ENCODE measurements at regions not wholly inside any gene's neighbourhood (a gene's known extent, or its start where the extent isn't known, plus 50 kb on each side); places are given as distances from the start of the nearest gene placed in this dataset.

DNA sequence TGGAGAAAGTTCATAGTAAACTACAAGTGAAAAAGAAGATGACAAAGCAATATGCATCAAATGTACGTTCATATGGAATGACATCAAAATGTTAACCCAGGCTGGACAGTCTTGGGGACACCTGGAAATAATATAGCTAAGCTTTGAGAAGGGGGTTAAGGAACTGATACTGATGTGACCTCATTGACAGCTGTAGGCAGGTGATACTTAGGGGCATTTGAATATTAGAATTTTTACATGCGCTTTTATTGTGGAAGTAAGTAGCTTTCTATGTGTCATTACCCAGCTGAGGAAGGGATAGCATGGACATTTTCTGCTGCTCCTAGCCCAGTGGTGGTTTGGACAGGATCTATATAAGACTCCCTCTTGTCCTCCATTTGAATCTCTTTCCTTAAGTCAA, 299.7 kb downstream of the CWC27 start:
- DNase-seq (ENCODE audit: low read depth, low spot score), result no peak
- no peak overlapping the region for H3K4me3 ChIP-seq (ENCODE audit: low read length)

DNA sequence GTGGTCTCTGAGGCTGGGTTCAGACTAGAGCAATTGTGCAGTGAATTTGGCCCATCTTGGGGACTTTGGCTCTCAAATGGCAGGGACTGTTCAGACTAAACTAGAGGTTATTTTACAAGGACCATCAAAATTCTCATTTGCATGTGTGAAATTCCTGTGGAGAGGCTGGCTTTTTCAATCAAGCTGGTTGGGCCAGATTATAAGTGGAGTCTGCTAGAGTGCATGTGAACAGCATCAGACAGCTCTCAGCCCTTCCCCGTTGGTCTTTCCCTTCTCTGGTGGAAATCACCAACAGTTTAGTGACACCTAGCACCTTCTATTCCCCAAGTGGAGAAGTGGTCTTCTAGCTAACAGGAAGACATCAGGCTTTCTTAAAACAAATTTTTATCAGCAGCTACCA, 301.3 kb downstream of the CWC27 start:
- no peak overlapping the region for H3K4me3 ChIP-seq (ENCODE audit: low read length)
- no peak for DNase-seq (ENCODE audit: low read depth, low spot score)

DNA sequence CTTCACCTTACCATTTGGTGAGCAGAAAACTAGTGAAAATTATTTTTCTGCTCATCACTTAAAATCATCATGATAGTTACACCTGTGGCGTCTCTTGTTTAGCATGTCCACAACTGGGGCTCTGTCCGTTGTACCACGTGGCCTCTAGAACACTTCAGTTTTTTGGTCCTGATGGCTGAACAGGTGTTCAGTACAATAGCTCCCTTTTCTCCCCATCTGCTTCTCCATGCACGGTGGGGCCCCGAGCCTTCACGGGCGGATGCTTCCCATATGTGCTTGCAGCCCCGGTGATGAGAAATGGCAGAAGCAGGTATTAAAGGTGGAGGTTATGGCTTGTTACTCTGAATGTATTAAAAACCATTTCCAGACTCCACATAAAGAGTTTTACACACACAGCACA, 304.1 kb downstream of the CWC27 start:
- no peak for DNase-seq (ENCODE audit: low read depth, low spot score)
- no peak overlapping the region for H3K4me3 ChIP-seq (ENCODE audit: low read length)

DNA sequence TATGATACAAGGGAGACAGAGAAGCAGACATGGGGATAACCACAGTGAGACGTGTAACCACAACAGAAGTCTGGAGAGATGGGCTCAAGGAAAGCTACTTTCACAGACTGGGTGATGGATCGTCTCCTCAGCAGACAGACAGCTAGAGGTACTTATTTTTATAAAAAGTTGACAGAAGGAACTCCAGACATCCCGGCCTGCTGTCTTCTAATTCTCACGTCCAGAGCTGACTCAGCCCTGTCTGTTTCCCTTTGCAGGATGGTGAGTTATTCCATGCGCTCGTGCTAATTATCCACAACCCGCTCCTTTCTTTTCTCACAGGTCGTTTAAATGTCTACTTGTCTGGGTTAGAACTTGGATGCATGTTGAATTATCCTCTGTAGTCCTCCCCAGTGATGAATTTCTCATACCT, 304.5 kb downstream of the CWC27 start:
- no peak overlapping the region for H3K4me3 ChIP-seq (ENCODE audit: low read length)
- DNase-seq (ENCODE audit: low read depth, low spot score), result peak; percentile 12

DNA sequence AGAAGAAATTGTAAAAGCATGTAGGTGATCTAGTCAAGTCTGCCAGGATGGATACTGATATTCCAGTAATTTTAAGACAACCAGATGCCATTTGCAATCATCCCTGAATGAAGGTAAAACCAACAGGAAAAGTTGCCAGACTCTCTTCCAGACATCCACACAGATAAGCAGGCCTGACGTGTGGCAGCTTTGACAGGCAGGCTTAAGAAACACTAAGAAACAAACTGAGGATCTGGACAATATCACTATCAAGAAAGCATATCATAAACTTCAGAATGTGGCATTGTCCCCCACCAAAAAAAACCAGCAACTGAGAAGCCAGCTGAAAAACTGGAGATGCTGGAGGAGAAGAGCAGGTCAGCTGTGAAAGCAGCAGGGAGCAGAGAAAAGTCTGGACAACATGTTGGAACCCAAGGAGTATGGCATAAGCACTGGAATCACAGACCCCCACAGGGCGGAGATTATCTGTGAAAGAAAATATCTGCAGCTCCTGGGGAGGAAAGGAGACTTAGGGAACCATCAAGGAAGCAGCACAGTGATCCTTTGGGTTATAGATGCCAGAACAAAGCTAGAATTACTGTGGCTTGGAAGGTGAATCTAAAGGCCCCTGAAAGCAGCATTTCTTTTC, 307.0 kb downstream of the CWC27 start:
- no peak overlapping the region for H3K4me3 ChIP-seq (ENCODE audit: low read length)
- no peak for DNase-seq (ENCODE audit: low read depth, low spot score)

DNA sequence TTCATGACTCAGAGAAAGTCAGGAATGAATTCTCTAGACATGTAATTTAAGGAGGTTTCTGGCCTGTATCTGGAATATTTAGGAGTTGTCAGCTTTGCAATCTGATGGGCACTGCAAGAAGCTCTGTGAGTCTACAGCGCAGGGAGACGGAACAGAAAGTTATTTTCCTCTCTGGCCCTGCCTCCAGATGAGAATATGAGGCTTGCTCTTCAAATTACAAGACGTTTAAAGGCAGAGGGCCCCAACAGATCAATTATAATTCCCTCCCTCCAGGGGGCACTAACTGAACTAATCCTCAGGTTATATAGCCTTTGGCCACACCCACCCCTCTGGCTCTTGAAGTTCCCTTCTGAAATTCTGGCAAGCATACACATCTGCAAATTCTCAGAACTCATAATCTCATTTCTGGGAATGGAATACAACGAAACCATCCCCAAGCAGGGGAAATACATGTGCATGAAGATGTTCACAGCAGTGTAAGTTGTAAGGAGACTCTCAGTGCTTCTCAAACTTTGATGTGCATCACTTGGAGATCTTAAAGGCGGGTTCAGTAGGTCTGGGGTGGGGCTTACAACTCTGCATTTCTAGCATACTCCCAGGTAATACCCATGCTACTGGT, 307.6 kb downstream of the CWC27 start:
- DNase-seq (ENCODE audit: low read depth, low spot score), result peak; percentile 57
- no peak overlapping the region for H3K4me3 ChIP-seq (ENCODE audit: low read length)

DNA sequence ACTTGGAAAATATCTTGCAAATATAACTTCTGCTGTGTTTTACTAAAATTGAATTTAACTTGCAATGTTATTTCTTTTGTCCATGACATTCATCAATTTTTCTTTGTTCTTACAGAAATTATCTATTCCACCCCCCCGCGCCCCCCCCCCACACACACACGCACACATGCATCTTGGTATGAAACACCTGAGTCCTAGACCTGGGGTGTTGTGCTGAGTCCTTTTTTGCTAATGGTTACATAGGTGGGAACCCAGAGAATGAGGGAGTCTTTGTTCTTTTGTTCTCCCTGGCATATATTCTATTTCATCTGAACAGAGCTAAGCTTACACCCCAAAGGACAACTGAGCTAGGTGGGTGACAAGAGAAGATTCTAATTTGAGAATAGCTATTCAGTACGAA, 308.9 kb downstream of the CWC27 start:
- no peak overlapping the region for H3K4me3 ChIP-seq (ENCODE audit: low read length)
- no peak for DNase-seq (ENCODE audit: low read depth, low spot score)

DNA sequence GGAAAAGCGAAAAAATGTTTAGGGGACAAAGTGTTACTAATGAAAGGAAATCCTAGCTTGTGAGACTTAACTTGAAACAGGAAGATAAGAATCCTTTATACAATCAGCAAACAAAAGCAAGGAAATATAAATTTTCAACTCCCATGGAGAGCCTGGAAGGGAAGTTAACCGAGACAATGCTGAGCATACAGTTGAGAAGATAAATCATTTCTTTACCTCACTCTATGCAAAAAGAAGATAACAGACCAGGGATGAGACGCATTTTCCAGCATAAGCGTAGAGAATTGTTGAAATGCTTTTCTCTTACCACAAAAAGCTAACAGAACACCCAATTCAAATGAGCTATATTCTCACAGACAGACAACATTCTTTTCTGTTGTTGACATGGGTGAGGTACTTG, 309.6 kb downstream of the CWC27 start:
- no peak for DNase-seq (ENCODE audit: low read depth, low spot score)
- no peak overlapping the region for H3K4me3 ChIP-seq (ENCODE audit: low read length)

DNA sequence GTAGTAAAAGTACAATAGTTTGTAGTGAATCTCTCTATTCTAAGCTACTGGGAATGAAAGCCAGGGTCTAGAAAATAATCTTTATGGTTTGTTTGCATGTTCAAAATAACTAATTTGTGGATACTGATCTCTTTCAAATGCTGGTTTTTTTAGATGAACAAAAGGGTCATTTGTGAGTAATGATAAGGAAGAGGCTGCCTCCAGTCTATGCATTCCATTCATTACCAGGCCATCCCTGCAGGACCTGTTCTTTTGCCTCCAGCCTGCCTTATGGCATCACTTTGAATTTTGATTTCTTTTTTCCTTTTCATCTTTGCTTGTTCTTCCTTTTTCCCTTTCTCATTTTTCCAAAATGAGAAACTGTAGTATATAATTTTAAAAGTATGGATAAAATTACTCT, 312.3 kb downstream of the CWC27 start:
- DNase-seq (ENCODE audit: low read depth, low spot score), result no peak
- no peak overlapping the region for H3K4me3 ChIP-seq (ENCODE audit: low read length)

DNA sequence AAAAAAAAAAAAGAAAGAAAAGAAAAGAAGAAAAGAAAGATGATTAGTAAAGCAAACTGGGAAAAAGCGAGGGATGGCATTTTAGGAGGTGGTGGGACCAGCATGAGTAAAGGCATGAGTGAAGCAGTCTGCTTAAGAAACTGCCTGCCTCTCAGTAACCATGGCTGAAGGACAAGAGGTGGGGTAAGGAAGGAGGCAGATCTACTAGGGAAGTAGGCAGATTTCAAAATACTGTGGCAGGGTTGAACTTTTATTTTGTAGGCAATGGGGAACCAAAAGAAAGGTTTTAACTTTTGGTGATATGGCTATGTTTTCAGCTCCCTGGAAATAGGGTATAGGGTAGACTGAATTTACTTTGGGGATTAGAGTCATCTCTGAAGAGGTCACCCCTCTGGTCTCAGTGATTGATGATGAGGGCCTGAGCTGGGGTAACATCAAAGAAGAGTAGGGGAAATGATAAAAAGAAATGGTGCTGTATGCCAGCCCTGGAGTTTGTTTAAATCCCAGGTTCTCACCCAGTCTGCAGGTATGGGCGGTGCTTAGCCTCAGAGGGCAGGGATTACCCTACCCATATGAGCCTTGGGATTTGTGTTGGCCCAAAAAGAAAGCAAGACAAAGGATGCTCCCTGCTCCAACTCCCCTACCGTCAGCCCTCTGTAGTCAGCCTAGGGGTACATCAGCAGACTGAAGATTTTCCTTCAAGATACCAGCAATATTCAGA, 316.2 kb downstream of the CWC27 start:
- no peak for DNase-seq (ENCODE audit: low read depth, low spot score)
- H3K4me3 ChIP-seq (ENCODE audit: low read length), result no peak overlapping the region

DNA sequence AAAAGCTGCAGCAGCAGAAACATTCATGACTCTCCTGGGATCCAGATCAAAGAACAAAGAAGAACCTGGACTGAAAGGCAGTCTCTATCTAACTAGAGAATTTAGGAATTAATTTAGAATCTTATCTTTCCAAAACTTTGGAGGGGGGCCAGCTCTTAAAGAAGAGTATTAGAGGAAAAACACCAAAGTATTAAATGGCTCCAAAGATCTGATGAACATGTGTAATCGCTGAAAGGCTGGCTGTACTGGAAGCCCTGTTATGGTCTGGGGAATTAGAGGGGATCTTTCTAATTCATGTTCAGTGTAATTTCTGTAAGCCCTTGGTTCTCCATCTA, 316.8 kb downstream of the CWC27 start:
- no peak for DNase-seq (ENCODE audit: low read depth, low spot score)
- H3K4me3 ChIP-seq (ENCODE audit: low read length), result no peak overlapping the region

DNA sequence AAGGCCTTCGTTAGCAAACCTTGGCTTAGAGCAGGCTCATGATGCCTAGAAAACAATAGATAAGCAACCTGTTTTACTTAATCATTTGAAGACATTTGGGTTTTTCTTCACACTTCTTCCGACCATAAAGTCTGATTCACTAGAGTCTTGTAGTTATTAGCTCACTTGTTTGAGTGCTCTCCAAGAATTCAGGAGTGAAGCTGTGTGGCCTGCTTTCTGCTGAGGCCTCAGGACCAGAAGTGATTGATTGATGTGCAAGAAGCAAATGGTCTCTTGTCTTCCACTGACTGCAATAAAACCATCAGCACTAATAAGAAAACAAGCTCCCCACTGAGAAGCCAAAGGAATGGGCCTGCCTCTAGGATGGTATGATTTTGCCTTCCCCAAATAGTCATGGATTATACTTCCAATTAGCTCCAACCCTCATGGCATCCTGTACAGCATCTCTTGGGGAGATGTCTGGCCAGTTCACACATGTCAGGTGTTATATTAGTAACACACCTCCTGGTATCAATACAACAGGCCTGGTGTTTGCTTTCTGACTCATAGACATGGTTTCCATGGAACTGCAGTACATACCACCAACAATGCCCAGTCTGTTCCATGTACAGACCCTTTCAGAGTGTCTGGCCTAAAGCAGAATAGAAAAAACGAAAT, 317.6 kb downstream of the CWC27 start:
- DNase-seq (ENCODE audit: low read depth, low spot score), result no peak
- no peak overlapping the region for H3K4me3 ChIP-seq (ENCODE audit: low read length)

DNA sequence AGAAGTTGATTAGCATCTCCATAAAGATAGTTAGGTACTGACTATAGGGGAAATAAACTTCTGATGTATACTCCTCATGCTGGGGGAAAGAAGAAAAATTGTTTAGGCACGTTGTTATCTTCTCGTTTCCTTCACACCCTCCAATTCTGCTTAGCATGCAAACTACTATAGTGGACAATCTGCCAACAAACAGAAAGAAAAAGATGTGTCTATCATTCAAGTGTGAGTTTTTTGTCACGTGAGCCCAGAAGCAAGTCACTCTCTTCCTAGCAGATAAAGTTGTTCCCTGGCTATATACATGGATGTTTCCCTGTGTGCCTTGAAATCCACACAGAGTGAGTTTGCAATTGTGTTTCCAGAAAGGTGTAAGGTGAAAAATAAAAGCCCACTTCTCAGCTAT, 318.4 kb downstream of the CWC27 start:
- H3K4me3 ChIP-seq (ENCODE audit: low read length), result no peak overlapping the region
- DNase-seq (ENCODE audit: low read depth, low spot score), result no peak

DNA sequence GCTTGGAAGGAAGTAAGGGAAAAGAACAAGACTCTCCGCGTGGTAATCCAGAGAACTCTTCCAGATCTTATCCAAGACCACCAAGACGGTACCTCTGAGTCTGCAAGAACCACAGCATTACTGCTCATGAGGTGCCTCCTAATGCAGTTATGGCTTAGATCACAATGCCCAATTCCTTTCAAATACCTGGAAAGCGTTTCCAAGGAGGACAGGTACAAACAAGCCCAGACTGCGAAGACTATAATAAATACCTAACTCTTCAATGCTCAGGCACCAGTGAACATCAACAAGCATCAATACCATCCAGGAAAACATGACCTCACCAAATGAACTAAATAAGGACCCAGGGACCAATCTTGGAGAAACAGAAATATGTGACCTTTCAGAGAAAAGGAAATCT, 325.5 kb downstream of the CWC27 start:
- no peak for DNase-seq (ENCODE audit: low read depth, low spot score)
- no peak overlapping the region for H3K4me3 ChIP-seq (ENCODE audit: low read length)

DNA sequence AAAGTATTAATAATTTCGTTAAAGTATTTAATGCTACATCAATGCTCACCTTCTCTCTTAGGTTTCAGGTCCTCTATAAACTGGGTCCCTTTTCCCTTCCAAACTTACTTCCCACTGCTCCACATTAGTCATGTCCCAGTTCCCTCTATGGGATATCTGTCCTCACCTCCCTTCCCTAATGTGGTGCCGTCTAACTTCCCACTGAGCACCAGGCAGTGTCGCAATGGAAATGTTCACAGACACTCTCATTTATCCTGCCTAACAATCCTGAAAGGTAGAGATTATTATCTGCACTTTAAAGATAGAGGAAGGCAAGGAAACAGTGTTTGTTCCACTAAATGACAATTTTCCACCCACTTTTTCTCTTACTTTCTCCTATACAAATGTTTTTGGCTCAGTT, 329.7 kb downstream of the CWC27 start:
- no peak overlapping the region for H3K4me3 ChIP-seq (ENCODE audit: low read length)

More for the DNA sequence above, 329.7 kb downstream of the CWC27 start:
- no peak for DNase-seq (ENCODE audit: low read depth, low spot score)
